OCI-LY7 (cell line): ENCODE measurements at regions not wholly inside any gene's neighbourhood (a gene's known extent, or its start where the extent isn't known, plus 50 kb on each side); places are given as distances from the start of the nearest gene placed in this dataset.

ENCODE experiments used
- BruUV-seq: library from RNA; stranded (reverse); fragments of 400-500 nt; replicated peaks from 2 replicates; lab custom pipeline; 2021; lab: Mats Ljungman, UMichigan
- CTCF ChIA-PET: fragments of 300-600 bp; sonication (Branson Sonifier 250); formaldehyde crosslinking; loops from one replicate; lab custom pipeline; 2022; ENCODE audit warnings: antibody characterized with exemption; ENCODE audit not compliant: unreplicated experiment; lab: Charles Lee
- POLR2A ChIA-PET: fragments of 300-600 bp; sonication (Branson Sonifier 250); formaldehyde crosslinking; loops from one replicate; lab custom pipeline; 2022; ENCODE audit warnings: antibody characterized with exemption; lab: Charles Lee
- DNase-seq: peaks from one replicate; pipeline ENCODE4 v3.0.0-alpha.2; 2015; ENCODE audit warnings: low spot score
- H2AFZ ChIP-seq: fragments of 200-600 bp; sonication (generic), shearing (Covaris generic); 2 replicates; pipeline ENCODE4 v1.6.1; 2014; ENCODE audit warnings: mild to moderate bottlenecking, antibody characterized with exemption, low read length, moderate library complexity
- H3K27ac ChIP-seq: fragments of 200-600 bp; sonication (generic); 2 replicates; pipeline ENCODE4 v1.5.1; 2014; ENCODE audit warnings: mixed run types, low read depth, mild to moderate bottlenecking, moderate library complexity, low read length, inconsistent platforms; ENCODE audit not compliant: poor library complexity, severe bottlenecking
- H3K36me3 ChIP-seq: fragments of 200-600 bp; sonication (generic); 2 replicates; pipeline ENCODE4 v1.6.1; 2014; ENCODE audit warnings: mild to moderate bottlenecking, antibody characterized with exemption, low read length, moderate library complexity, mixed read lengths; ENCODE audit not compliant: insufficient read depth
- H3K4me1 ChIP-seq: fragments of 200-600 bp; sonication (generic); 2 replicates; pipeline ENCODE4 v1.5.1; 2014; ENCODE audit warnings: mild to moderate bottlenecking, low read length; ENCODE audit not compliant: insufficient read depth, poor library complexity, severe bottlenecking
- H3K4me2 ChIP-seq: fragments of 200-600 bp; sonication (generic); 2 replicates; pipeline ENCODE4 v1.6.1; 2014; ENCODE audit warnings: mild to moderate bottlenecking, low read length
- H3K4me3 ChIP-seq: fragments of 200-600 bp; sonication (generic); 2 replicates; pipeline ENCODE4 v1.5.1; 2014; ENCODE audit warnings: mild to moderate bottlenecking, low read depth, low read length; ENCODE audit not compliant: poor library complexity, severe bottlenecking
- H3K79me2 ChIP-seq: fragments of 200-600 bp; sonication (generic); 2 replicates; pipeline ENCODE4 v1.6.1; 2016; ENCODE audit warnings: low read depth, mild to moderate bottlenecking, low read length, moderate library complexity, mixed read lengths; ENCODE audit not compliant: insufficient read depth
- H3K9me2 ChIP-seq: fragments of 200-600 bp; sonication (generic); 2 replicates; pipeline ENCODE4 v1.6.1; 2016; ENCODE audit warnings: mild to moderate bottlenecking, low read length, mixed read lengths; ENCODE audit not compliant: insufficient read depth
- H3K9me3 ChIP-seq: fragments of 200-600 bp; sonication (generic); 2 replicates; pipeline ENCODE4 v1.6.1; 2014; ENCODE audit warnings: mild to moderate bottlenecking, mixed run types, low read length, mixed read lengths
- H4K20me1 ChIP-seq: fragments of 200-600 bp; sonication (generic); 2 replicates; pipeline ENCODE4 v1.6.1; 2014; ENCODE audit warnings: mild to moderate bottlenecking, antibody characterized with exemption, low read length, moderate library complexity, mixed read lengths; ENCODE audit not compliant: insufficient read depth
- EZH2phosphoT487 ChIP-seq: fragments of 200-600 bp; sonication (generic); IDR thresholded peaks from 2 replicates; pipeline ENCODE4 v1.6.1; 2018; ENCODE audit warnings: low read depth, borderline replicate concordance, mild to moderate bottlenecking, mixed run types, antibody characterized with exemption, low read length, moderate library complexity, mixed read lengths
- intact Hi-C: fragments of 100-400 bp; cut with micrococcal nuclease; formaldehyde crosslinking; loops from one replicate; pipeline ENCODE4 v1.10.0; 2022; ENCODE audit not compliant: unreplicated experiment
- TF ChIP-seq, protein P1 (sequence below): fragments of 200-600 bp; sonication (generic); conservative IDR thresholded peaks from 2 replicates; pipeline ENCODE4 v1.5.1; 2014; ENCODE audit warnings: mild to moderate bottlenecking, antibody characterized with exemption, low read length, moderate library complexity, mixed read lengths

DNA sequence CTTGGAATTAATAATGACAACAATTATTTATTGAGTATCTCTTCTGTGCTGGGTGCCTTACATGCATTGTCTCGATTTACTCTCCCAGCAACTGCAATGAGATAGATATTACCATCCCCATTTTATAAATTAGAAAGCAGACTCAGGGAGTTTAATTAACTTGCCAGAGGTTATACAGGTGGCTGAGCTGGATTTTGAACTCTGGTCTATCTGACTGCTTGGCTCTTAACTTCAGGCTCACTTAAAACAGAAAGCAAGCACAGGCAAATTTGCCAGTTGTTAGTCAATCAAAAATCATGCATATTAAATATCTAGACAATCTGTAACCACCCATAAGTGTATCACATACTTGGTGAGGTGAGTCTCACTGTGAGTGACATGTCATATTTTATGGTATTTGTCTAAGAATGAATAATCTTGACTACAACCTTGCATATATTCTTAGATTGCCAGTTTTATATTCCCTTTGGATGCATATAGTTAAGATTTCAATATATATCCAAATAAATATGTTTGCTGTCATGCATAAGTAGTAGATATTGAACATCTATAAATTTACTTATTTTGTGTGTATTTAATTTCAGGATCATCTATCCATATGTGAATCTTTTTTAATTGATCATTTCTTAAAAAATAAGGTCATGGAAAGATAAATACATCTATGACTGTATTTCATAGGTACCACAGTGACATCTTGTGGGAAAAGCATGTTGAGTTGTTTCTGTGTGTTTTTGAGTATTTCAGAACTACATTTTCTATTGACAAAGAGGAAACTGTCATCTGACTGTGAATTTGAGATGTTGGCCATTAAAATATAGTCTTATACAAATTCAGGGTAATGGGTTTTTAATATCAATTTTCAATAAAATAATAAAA is 112.0 kb upstream of the ARHGAP42 start:
- H2AFZ ChIP-seq = no peak overlapping the region
- ChIA-PET CTCF (no interaction called here), POLR2A (no interaction called here)
- no peaks in the 10 kb centered on the region for H4K20me1 ChIP-seq
- no peak for DNase-seq
- intact Hi-C loops = loop anchor here (1.0 kb wide), 1 partner anchor 355 kb away; no protein-coding TSS in a partner anchor
- no peaks in the 10 kb centered on the region for H3K79me2 ChIP-seq
- H3K36me3 ChIP-seq = no peaks in the 10 kb centered on the region
- no peaks in the 10 kb centered on the region for H3K9me2 ChIP-seq
- H3K4me3 ChIP-seq = no peak overlapping the region
- no peak overlapping the region for H3K4me2 ChIP-seq
- H3K9me3 ChIP-seq = no peaks in the 10 kb centered on the region
- no TSS peak for BruUV-seq
- H3K27ac ChIP-seq = no peak overlapping the region
- TF ChIP-seq, protein P1, sequence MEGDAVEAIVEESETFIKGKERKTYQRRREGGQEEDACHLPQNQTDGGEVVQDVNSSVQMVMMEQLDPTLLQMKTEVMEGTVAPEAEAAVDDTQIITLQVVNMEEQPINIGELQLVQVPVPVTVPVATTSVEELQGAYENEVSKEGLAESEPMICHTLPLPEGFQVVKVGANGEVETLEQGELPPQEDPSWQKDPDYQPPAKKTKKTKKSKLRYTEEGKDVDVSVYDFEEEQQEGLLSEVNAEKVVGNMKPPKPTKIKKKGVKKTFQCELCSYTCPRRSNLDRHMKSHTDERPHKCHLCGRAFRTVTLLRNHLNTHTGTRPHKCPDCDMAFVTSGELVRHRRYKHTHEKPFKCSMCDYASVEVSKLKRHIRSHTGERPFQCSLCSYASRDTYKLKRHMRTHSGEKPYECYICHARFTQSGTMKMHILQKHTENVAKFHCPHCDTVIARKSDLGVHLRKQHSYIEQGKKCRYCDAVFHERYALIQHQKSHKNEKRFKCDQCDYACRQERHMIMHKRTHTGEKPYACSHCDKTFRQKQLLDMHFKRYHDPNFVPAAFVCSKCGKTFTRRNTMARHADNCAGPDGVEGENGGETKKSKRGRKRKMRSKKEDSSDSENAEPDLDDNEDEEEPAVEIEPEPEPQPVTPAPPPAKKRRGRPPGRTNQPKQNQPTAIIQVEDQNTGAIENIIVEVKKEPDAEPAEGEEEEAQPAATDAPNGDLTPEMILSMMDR = peak; percentile 58
- no peak for TF ChIP-seq EZH2phosphoT487
- no peaks in the 10 kb centered on the region for H3K4me1 ChIP-seq

DNA sequence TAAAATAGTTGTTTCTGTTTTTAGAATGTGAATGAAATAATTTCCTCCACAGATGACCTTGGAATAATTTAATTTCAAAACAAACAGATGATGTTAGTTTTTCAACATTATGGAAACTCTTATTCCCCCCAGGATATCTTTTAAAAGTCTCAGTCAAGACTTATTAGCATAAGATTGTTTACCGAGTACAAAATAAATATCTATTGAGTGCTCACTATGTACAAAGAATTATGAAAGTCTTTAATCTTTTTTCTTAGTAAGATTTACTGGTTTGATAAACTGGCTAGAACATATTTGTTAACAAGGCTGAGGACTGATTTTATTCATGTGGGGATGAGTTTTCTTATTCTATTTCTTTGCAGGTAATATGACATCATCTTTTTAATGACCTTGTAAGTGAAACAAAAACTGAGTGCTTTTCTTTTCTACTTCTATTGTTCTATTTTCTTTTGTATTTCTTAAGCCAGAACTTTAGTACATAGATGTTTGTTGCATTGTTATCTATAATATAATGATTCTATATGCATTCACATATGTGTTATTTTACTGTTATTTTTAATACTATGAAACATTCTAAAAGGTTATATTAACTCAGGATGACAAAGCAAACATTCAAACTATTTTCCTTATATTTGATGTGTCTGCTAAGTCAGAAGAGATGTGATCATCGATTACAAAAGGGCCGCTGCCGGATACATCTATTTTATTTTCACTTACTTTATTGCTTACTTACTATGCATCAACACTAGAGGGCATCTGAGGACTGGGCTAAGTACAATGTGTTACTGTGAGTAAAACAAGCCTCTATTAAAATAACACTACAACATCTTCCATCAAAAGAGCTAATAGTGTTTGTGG is 111.0 kb upstream of the ARHGAP42 start:
- Histone ChIP-seq H3K4me1 (no peaks in the 10 kb centered on the region), H3K4me3 (no peak overlapping the region), H3K9me3 (no peaks in the 10 kb centered on the region), H3K79me2 (no peaks in the 10 kb centered on the region), H4K20me1 (no peaks in the 10 kb centered on the region), H3K27ac (no peak overlapping the region), H3K36me3 (no peaks in the 10 kb centered on the region), H3K4me2 (no peak overlapping the region), H3K9me2 (no peaks in the 10 kb centered on the region), H2AFZ (no peak overlapping the region)
- CTCF ChIA-PET = interaction anchor here (0.6 kb wide), 1 partner anchor 130 kb away, joined by 4 read pairs; no protein-coding TSS in a partner anchor
- TF ChIP-seq, protein P1 = peak; percentile 90
- TF ChIP-seq EZH2phosphoT487 = no peak
- POLR2A ChIA-PET = no interaction called here
- BruUV-seq = no TSS peak
- intact Hi-C loops = loop anchor here (1.0 to 2.0 kb wide), 3 partner anchors 279 to 357 kb away; no protein-coding TSS in a partner anchor
- peak; percentile 44 for DNase-seq
